Uterus (tissue), 2 donors: ENCODE measurements at regions not wholly inside any gene's neighbourhood (a gene's known extent, or its start where the extent isn't known, plus 50 kb on each side); places are given as distances from the start of the nearest gene placed in this dataset.

ENCODE experiments used
- POLR2A ChIP-seq, 2 donors: fragments of 450-650 bp; IDR thresholded peaks; one replicate each; pipeline ENCODE4 v1.6.1; 2016; ENCODE audit warnings: antibody characterized with exemption in 2 of 2, mild to moderate bottlenecking in 1 of 2, moderate library complexity in 1 of 2
- TF ChIP-seq, protein P1 (sequence below), 4 experiments: fragments of 200-600 bp in 2 of 4; fragments of 450-650 bp in 2 of 4; sonication (generic) in 2 of 4; IDR thresholded peaks; one replicate each; pipeline ENCODE4 v1.5.1; 2016 to 2019; ENCODE audit warnings: antibody characterized with exemption in 4 of 4, mild to moderate bottlenecking in 2 of 4, moderate library complexity in 1 of 4

DNA sequence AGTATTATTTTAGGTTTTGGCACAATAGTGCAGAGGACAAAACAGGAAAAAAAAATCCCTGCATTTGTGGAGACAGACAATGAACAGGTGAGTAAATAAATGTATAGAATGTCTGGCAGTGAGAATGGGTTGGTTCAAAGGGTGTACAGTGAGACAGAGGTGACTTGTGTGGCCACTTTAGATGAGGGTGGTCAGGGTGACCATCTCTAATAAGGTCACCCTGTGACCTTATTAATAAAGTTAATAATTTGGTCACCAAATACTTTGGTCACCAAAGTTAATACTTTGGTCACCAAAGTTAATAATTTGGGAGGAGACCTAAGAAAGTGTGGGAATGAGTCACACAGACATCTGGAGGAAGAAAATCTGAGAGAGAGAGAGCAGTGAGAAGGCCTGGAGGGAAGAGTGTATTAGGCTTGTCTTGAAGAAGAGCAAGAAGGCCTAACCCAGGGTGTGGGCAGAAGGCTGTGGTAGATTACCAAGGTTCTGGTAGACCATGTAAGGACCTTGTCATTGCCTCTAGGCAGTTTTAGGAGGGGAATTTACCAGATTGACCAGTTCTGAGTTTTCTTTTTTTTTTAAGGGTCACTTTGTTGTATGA, 1368.4 kb upstream of the CELF4 start:
- no peak for TF ChIP-seq POLR2A (IDR thresholded peaks at IDR 0.05)
- TF ChIP-seq, protein P1, sequence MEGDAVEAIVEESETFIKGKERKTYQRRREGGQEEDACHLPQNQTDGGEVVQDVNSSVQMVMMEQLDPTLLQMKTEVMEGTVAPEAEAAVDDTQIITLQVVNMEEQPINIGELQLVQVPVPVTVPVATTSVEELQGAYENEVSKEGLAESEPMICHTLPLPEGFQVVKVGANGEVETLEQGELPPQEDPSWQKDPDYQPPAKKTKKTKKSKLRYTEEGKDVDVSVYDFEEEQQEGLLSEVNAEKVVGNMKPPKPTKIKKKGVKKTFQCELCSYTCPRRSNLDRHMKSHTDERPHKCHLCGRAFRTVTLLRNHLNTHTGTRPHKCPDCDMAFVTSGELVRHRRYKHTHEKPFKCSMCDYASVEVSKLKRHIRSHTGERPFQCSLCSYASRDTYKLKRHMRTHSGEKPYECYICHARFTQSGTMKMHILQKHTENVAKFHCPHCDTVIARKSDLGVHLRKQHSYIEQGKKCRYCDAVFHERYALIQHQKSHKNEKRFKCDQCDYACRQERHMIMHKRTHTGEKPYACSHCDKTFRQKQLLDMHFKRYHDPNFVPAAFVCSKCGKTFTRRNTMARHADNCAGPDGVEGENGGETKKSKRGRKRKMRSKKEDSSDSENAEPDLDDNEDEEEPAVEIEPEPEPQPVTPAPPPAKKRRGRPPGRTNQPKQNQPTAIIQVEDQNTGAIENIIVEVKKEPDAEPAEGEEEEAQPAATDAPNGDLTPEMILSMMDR (IDR thresholded peaks at IDR 0.05): no peak
